B cell (primary cell): ENCODE measurements at regions not wholly inside any gene's neighbourhood (a gene's known extent, or its start where the extent isn't known, plus 50 kb on each side); places are given as distances from the start of the nearest gene placed in this dataset.

Experiments
- ATAC-seq: fragments of 200-7000 bp; cut with Tn5 transposase; one replicate; pipeline ENCODE4 v1.10.0; 2021; ENCODE audit warnings: low read depth, mild to moderate bottlenecking, moderate number of reproducible peaks, moderate library complexity
- CTCF ChIA-PET: fragments of 350-600 bp; sonication (Branson Sonifier 250); formaldehyde crosslinking; loops from one replicate; lab custom pipeline; 2021; ENCODE audit warnings: antibody characterized with exemption, inconsistent platforms; lab: Charles Lee
- POLR2A ChIA-PET: fragments of 350-600 bp; sonication (Branson Sonifier 250); formaldehyde crosslinking; loops from one replicate; lab custom pipeline; 2021; ENCODE audit warnings: antibody characterized with exemption; lab: Charles Lee
- DNase-seq: peaks from one replicate; pipeline ENCODE4 v3.0.0; 2013
- H2AFZ ChIP-seq: 2 replicates; pipeline ENCODE4 v1.6.1; 2012; ENCODE audit warnings: mild to moderate bottlenecking, low read depth, low read length; ENCODE audit not compliant: insufficient read depth, poor library complexity, severe bottlenecking
- H3K27ac ChIP-seq, 2 donors: 1 replicate in 1 of 2; 2 replicates in 1 of 2; pipeline ENCODE4 v1.5.1; 2012 to 2013; ENCODE audit warnings: low read length in 2 of 2, mild to moderate bottlenecking in 2 of 2, moderate library complexity in 1 of 2
- H3K27me3 ChIP-seq, 4 experiments: fragments of 200-600 bp in 1 of 4; sonication (generic) in 1 of 4; replicated peaks in 1 of 4; 1 replicate in 2 of 4; 2 replicates in 2 of 4; pipeline versions ENCODE4 v1.6.1 to v1.7.0; 2013 to 2016; ENCODE audit warnings: low read length in 3 of 4, mild to moderate bottlenecking in 2 of 4, mixed read lengths in 1 of 4, moderate library complexity in 1 of 4; ENCODE audit not compliant: insufficient read depth in 4 of 4, control insufficient read depth in 3 of 4; ENCODE audit errors: control extremely low read depth in 1 of 4
- H3K36me3 ChIP-seq, 2 experiments: replicated peaks in 1 of 2; 1 replicate in 1 of 2; 2 replicates in 1 of 2; pipeline versions ENCODE4 v1.6.1 to v1.7.1; 2013; ENCODE audit warnings: low read length in 1 of 2; ENCODE audit not compliant: insufficient read depth in 2 of 2, control insufficient read depth in 1 of 2; ENCODE audit errors: control extremely low read depth in 1 of 2, extremely low read depth in 1 of 2
- H3K4me1 ChIP-seq, 2 donors: fragments of 200-600 bp in 1 of 2; sonication (generic) in 1 of 2; 1 replicate in 1 of 2; 2 replicates in 1 of 2; pipeline versions ENCODE4 v1.5.1 to v1.6.1; 2013 to 2017; ENCODE audit warnings: low read length in 2 of 2; ENCODE audit not compliant: control insufficient read depth in 2 of 2, insufficient read depth in 2 of 2
- H3K4me2 ChIP-seq: replicated peaks from 2 replicates; pipeline ENCODE3; 2012; ENCODE audit warnings: mild to moderate bottlenecking, low read depth, low read length; ENCODE audit not compliant: poor library complexity, severe bottlenecking
- H3K4me3 ChIP-seq, 5 experiments: fragments of 200-600 bp in 1 of 5; sonication (generic) in 1 of 5; 1 replicate in 3 of 5; 2 replicates in 2 of 5; pipeline versions ENCODE4 v1.5.1 to v1.7.0; 2011 to 2016; ENCODE audit warnings: low read length in 4 of 5, mild to moderate bottlenecking in 4 of 5, low read depth in 2 of 5, control low read depth in 1 of 5, moderate library complexity in 1 of 5; ENCODE audit not compliant: insufficient read depth in 1 of 5; ENCODE audit errors: control extremely low read depth in 1 of 5, extremely low read depth in 1 of 5
- H3K79me2 ChIP-seq: fragments of 200-600 bp; sonication (generic); one replicate; pipeline ENCODE4 v1.6.0; 2016; ENCODE audit warnings: low read length; ENCODE audit not compliant: control insufficient read depth, insufficient read depth
- H3K9ac ChIP-seq: fragments of 200-600 bp; sonication (generic); 2 replicates; pipeline ENCODE4 v1.6.1; 2017; ENCODE audit warnings: mild to moderate bottlenecking, low read length, moderate library complexity
- H3K9me3 ChIP-seq, 3 donors: one replicate each; pipeline versions ENCODE4 v1.6.1 to v1.7.1; 2013; ENCODE audit warnings: low read length in 2 of 3; ENCODE audit not compliant: control insufficient read depth in 2 of 3, insufficient read depth in 1 of 3; ENCODE audit errors: control extremely low read depth in 1 of 3
- H4K20me1 ChIP-seq: 2 replicates; pipeline ENCODE4 v1.6.0; 2012; ENCODE audit warnings: mild to moderate bottlenecking, low read length; ENCODE audit not compliant: insufficient read depth, control insufficient read depth, poor library complexity, severe bottlenecking
- H3K27ac Mint-ChIP-seq: one replicate; pipeline ENCODE4 v1.8.0; 2021; ENCODE audit warnings: mixed read lengths
- H3K27me3 Mint-ChIP-seq: one replicate; pipeline ENCODE4 v1.8.0; 2021; ENCODE audit warnings: mixed read lengths
- H3K4me1 Mint-ChIP-seq: one replicate; pipeline ENCODE4 v1.8.0; 2021; ENCODE audit warnings: mixed read lengths
- H3K4me3 Mint-ChIP-seq: one replicate; pipeline ENCODE4 v1.8.0; 2021; ENCODE audit warnings: mixed read lengths
- H3K9me3 Mint-ChIP-seq: one replicate; pipeline ENCODE4 v1.8.0; 2022; ENCODE audit warnings: mixed read lengths; ENCODE audit not compliant: insufficient read depth
- EZH2 ChIP-seq: IDR thresholded peaks from 2 replicates; pipeline ENCODE4 v1.6.1; 2012; ENCODE audit warnings: borderline replicate concordance, low read depth, mild to moderate bottlenecking, moderate library complexity, low read length; ENCODE audit not compliant: insufficient read depth, poor library complexity, severe bottlenecking
- WGBS: methylation state at CpG from one replicate; pipeline ENCODE4 v1.1.5; 2013; ENCODE audit warnings: missing lambda C conversion rate; ENCODE audit not compliant: insufficient coverage; 5-methylcytosine and 5-hydroxymethylcytosine counted together
- intact Hi-C: fragments of 100-400 bp; cut with micrococcal nuclease; formaldehyde crosslinking; loops from one replicate; pipeline ENCODE4 v1.10.0; 2022
- TF ChIP-seq, protein P1 (sequence below): fragments of 200-600 bp; IDR thresholded peaks from one replicate; pipeline ENCODE4 v1.8.0; 2022; ENCODE audit warnings: antibody characterized with exemption, mild to moderate bottlenecking

GRCh38 chr18:76080430-76080829 lies 414.6 kb downstream of the ZNF516 start:
- POLR2A ChIA-PET, result no interaction called here
- no peaks in the 10 kb centered on the region for H3K79me2 ChIP-seq
- TF ChIP-seq EZH2, result no peak
- TF ChIP-seq, protein P1, sequence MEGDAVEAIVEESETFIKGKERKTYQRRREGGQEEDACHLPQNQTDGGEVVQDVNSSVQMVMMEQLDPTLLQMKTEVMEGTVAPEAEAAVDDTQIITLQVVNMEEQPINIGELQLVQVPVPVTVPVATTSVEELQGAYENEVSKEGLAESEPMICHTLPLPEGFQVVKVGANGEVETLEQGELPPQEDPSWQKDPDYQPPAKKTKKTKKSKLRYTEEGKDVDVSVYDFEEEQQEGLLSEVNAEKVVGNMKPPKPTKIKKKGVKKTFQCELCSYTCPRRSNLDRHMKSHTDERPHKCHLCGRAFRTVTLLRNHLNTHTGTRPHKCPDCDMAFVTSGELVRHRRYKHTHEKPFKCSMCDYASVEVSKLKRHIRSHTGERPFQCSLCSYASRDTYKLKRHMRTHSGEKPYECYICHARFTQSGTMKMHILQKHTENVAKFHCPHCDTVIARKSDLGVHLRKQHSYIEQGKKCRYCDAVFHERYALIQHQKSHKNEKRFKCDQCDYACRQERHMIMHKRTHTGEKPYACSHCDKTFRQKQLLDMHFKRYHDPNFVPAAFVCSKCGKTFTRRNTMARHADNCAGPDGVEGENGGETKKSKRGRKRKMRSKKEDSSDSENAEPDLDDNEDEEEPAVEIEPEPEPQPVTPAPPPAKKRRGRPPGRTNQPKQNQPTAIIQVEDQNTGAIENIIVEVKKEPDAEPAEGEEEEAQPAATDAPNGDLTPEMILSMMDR, result no peak
- H3K9me3 ChIP-seq, result peaks cover 0 to 20% (median 0%) of the 10 kb centered on the region in 3 donors
- 94% methylated on average over 7 of the region's 9 CpGs for WGBS
- DNase-seq (no peak), ATAC-seq (no peak)
- no peaks in the 10 kb centered on the region for H3K36me3 ChIP-seq
- H2AFZ ChIP-seq, result no peak overlapping the region
- no peak overlapping the region for H3K4me2 ChIP-seq
- intact Hi-C loops, result no loop called here
- no peak overlapping the region for H3K27ac ChIP-seq
- H3K27me3 Mint-ChIP-seq, result no peaks in the 10 kb centered on the region
- no peaks in the 10 kb centered on the region for H4K20me1 ChIP-seq
- H3K9me3 Mint-ChIP-seq, result peaks cover 2% of the 10 kb centered on the region
- H3K4me1 ChIP-seq, result no peaks in the 10 kb centered on the region
- no peak overlapping the region for H3K27ac Mint-ChIP-seq
- no peak overlapping the region for H3K4me3 Mint-ChIP-seq
- H3K4me1 Mint-ChIP-seq, result no peaks in the 10 kb centered on the region
- CTCF ChIA-PET, result no interaction called here
- H3K4me3 ChIP-seq, result no peak overlapping the region
- H3K9ac ChIP-seq, result no peak overlapping the region
- no peaks in the 10 kb centered on the region for H3K27me3 ChIP-seq

GRCh38 chr18:76075777-76076176 lies 419.3 kb downstream of the ZNF516 start:
- POLR2A ChIA-PET, result no interaction called here
- TF ChIP-seq, protein P1, result no peak
- no peak for TF ChIP-seq EZH2
- 95% methylated on average over 2 of the region's 4 CpGs for WGBS

More at GRCh38 chr18:76075777-76076176, 419.3 kb downstream of the ZNF516 start:
- H3K36me3 ChIP-seq, result no peaks in the 10 kb centered on the region
- no peak overlapping the region for H3K4me2 ChIP-seq
- CTCF ChIA-PET, result no interaction called here
- Mint-ChIP-seq H3K27me3 (no peaks in the 10 kb centered on the region), H3K4me3 (no peak overlapping the region), H3K27ac (no peak overlapping the region), H3K4me1 (no peaks in the 10 kb centered on the region), H3K9me3 (no peaks in the 10 kb centered on the region)
- H3K27ac ChIP-seq, result no peak overlapping the region
- no peaks in the 10 kb centered on the region for H3K79me2 ChIP-seq
- no peak overlapping the region for H3K9ac ChIP-seq
- H3K27me3 ChIP-seq, result no peaks in the 10 kb centered on the region
- no peak overlapping the region for H2AFZ ChIP-seq
- intact Hi-C loops, result no loop called here
- no peaks in the 10 kb centered on the region for H4K20me1 ChIP-seq
- H3K9me3 ChIP-seq, result peaks cover 0 to 5% (median 0%) of the 10 kb centered on the region in 3 donors
- no peaks in the 10 kb centered on the region for H3K4me1 ChIP-seq
- DNase-seq, result no peak
- H3K4me3 ChIP-seq, result no peak overlapping the region
- ATAC-seq, result no peak
